HEK293 (cell line): ENCODE measurements at regions not wholly inside any gene's neighbourhood (a gene's known extent, or its start where the extent isn't known, plus 50 kb on each side); places are given as distances from the start of the nearest gene placed in this dataset.

Experiments
- CTCF ChIA-PET: fragments of 350-600 bp; formaldehyde crosslinking; extraction: SDS; loops from one replicate; lab custom pipeline; 2021; ENCODE audit warnings: antibody characterized with exemption; lab: Yijun Ruan, JAX
- POLR2A ChIA-PET: fragments of 300-600 bp; formaldehyde crosslinking; extraction: SDS; loops from one replicate; lab custom pipeline; 2020; ENCODE audit warnings: antibody characterized with exemption, inconsistent platforms; lab: Yijun Ruan, JAX
- H3K27ac ChIP-seq: fragments of 200-500 bp; sonication (Bioruptor generic); 2 replicates; pipeline ENCODE4 v1.5.1; 2014; ENCODE audit warnings: low read depth, low read length, control low read depth, inconsistent platforms; ENCODE audit errors: extremely low read depth
- H3K36me3 ChIP-seq, 2 experiments: fragments of 200-500 bp in 1 of 2; sonication (Bioruptor generic) in 1 of 2; 1 replicate in 1 of 2; 2 replicates in 1 of 2; pipeline ENCODE4 v1.5.1; 2014 to 2017; ENCODE audit warnings: inconsistent platforms in 2 of 2, low read length in 2 of 2; ENCODE audit not compliant: control insufficient read depth in 2 of 2, insufficient read depth in 1 of 2
- H3K4me1 ChIP-seq: fragments of 200-500 bp; sonication (Bioruptor generic); 2 replicates; pipeline ENCODE4 v1.5.1; 2014; ENCODE audit warnings: mild to moderate bottlenecking, low read length, inconsistent platforms; ENCODE audit not compliant: control insufficient read depth, insufficient read depth
- H3K4me3 ChIP-seq: 2 replicates; pipeline ENCODE4 v1.5.1; 2011; ENCODE audit warnings: low read depth, mild to moderate bottlenecking, control low read depth, low read length, moderate library complexity
- H3K9me3 ChIP-seq: fragments of 200-500 bp; sonication (Bioruptor generic); 2 replicates; pipeline ENCODE4 v1.5.1; 2014; ENCODE audit warnings: low read depth, low read length, inconsistent platforms; ENCODE audit not compliant: control insufficient read depth, insufficient read depth
- ATF2 ChIP-seq: fragments of 450-650 bp; formaldehyde crosslinking; IDR thresholded peaks from 2 replicates; pipeline ENCODE4 v1.5.1; 2016; ENCODE audit warnings: missing biosample characterization, missing genetic modification characterization, low read depth
- KLF10 ChIP-seq: fragments of 450-650 bp; IDR thresholded peaks from 2 replicates; pipeline ENCODE4 v1.5.1; 2018; ENCODE audit warnings: missing biosample characterization, mild to moderate bottlenecking, missing genetic modification characterization
- RBAK ChIP-seq: fragments of 450-650 bp; formaldehyde crosslinking; IDR thresholded peaks from 2 replicates; pipeline ENCODE4 v1.5.1; 2016; ENCODE audit warnings: missing biosample characterization, missing genetic modification characterization
- TRIM28 ChIP-seq: IDR thresholded peaks from 2 replicates; pipeline ENCODE4 v1.6.1; 2011; ENCODE audit warnings: low read length, control low read depth, borderline replicate concordance
- ZBTB1 ChIP-seq: fragments of 450-650 bp; formaldehyde crosslinking; IDR thresholded peaks from 2 replicates; pipeline ENCODE4 v1.5.1; 2016; ENCODE audit warnings: missing biosample characterization, missing genetic modification characterization
- ZBTB17 ChIP-seq: fragments of 450-650 bp; formaldehyde crosslinking; IDR thresholded peaks from 2 replicates; pipeline ENCODE4 v1.5.1; 2016; ENCODE audit warnings: missing biosample characterization, missing genetic modification characterization
- ZBTB7A ChIP-seq: fragments of 450-650 bp; formaldehyde crosslinking; IDR thresholded peaks from 2 replicates; pipeline ENCODE4 v1.5.1; 2016; ENCODE audit warnings: low read depth, missing biosample characterization, missing genetic modification characterization
- ZBTB8A ChIP-seq: fragments of 450-650 bp; formaldehyde crosslinking; IDR thresholded peaks from 2 replicates; pipeline ENCODE4 v1.5.1; 2016; ENCODE audit warnings: missing biosample characterization, missing genetic modification characterization
- ZFP69B ChIP-seq: fragments of 450-650 bp; formaldehyde crosslinking; IDR thresholded peaks from 2 replicates; pipeline ENCODE4 v1.5.1; 2016; ENCODE audit warnings: missing biosample characterization, missing genetic modification characterization
- ZNF114 ChIP-seq: fragments of 450-650 bp; formaldehyde crosslinking; IDR thresholded peaks from 2 replicates; pipeline ENCODE4 v1.5.0; 2017; ENCODE audit warnings: missing biosample characterization, missing genetic modification characterization
- ZNF140 ChIP-seq: fragments of 450-650 bp; formaldehyde crosslinking; IDR thresholded peaks from 2 replicates; pipeline ENCODE4 v1.5.1; 2016; ENCODE audit warnings: missing biosample characterization, missing genetic modification characterization
- ZNF26 ChIP-seq: fragments of 450-650 bp; formaldehyde crosslinking; IDR thresholded peaks from 2 replicates; pipeline ENCODE4 v1.5.1; 2016; ENCODE audit warnings: missing biosample characterization, missing genetic modification characterization
- ZNF274 ChIP-seq, 2 experiments: fragments of 200-500 bp in 1 of 2; fragments of 450-650 bp in 1 of 2; sonication (Bioruptor generic) in 1 of 2; formaldehyde crosslinking in 1 of 2; IDR thresholded peaks; 2 replicates each; pipeline versions ENCODE4 v1.5.1 to v1.6.1; 2014 to 2016; ENCODE audit warnings: borderline replicate concordance in 1 of 2, inconsistent platforms in 1 of 2, low read length in 1 of 2, missing biosample characterization in 1 of 2, missing genetic modification characterization in 1 of 2
- ZNF335 ChIP-seq: fragments of 450-650 bp; formaldehyde crosslinking; conservative IDR thresholded peaks from 2 replicates; pipeline ENCODE4 v1.5.1; 2016; ENCODE audit warnings: missing biosample characterization, missing genetic modification characterization
- ZNF362 ChIP-seq: fragments of 450-650 bp; formaldehyde crosslinking; IDR thresholded peaks from 2 replicates; pipeline ENCODE4 v1.5.1; 2016; ENCODE audit warnings: missing biosample characterization, missing genetic modification characterization
- ZNF692 ChIP-seq: fragments of 450-650 bp; formaldehyde crosslinking; IDR thresholded peaks from 2 replicates; pipeline ENCODE4 v1.5.1; 2016; ENCODE audit warnings: missing biosample characterization, missing genetic modification characterization
- ZNF785 ChIP-seq: fragments of 450-650 bp; formaldehyde crosslinking; IDR thresholded peaks from 2 replicates; pipeline ENCODE4 v1.5.1; 2016; ENCODE audit warnings: missing biosample characterization, missing genetic modification characterization

GRCh38 chr11:11016068-11016467, 158.2 kb upstream of the ZBED5 start:
- TF ChIP-seq RBAK (tag by site-specific recombination) (no peak), ZNF140 (tag by site-specific recombination) (no peak), ZBTB7A (tag by site-specific recombination) (no peak), ZNF274 (IDR thresholded peaks at IDR 0.05; ENCODE audit: low read length) (no peak), ZNF274 (tag by site-specific recombination; IDR thresholded peaks at IDR 0.05; ENCODE audit: borderline replicate concordance) (no peak), ZBTB8A (tag by site-specific recombination) (no peak), TRIM28 (0 out of 2 replicates have a peak, but pooled peaks have one; percentile 51)
- TF ChIP-seq, all 188 proteins: peak for 1
- Histone ChIP-seq H3K4me3 (no peak overlapping the region), H3K9me3 (no peaks in the 10 kb centered on the region), H3K36me3 (no peaks in the 10 kb centered on the region), H3K27ac (no peak overlapping the region), H3K4me1 (no peaks in the 10 kb centered on the region)
- ChIA-PET CTCF (interaction anchor here (0.6 to 2.3 kb wide), 7 partner anchors 11 to 771 kb away, joined by 3 to 21 read pairs (median 6); no protein-coding TSS in a partner anchor), POLR2A (interaction anchor here (2.4 kb wide), 1 partner anchor 208 kb away, joined by 10 read pairs; the partner anchor contains the start of gene EIF4G2)

- no peaks in the 10 kb centered on the region for H3K4me1 ChIP-seq
- CTCF ChIA-PET = interaction anchor here (0.6 to 4.4 kb wide), 4 partner anchors 10 to 242 kb away, joined by 3 to 25 read pairs (median 5); no protein-coding TSS in a partner anchor
- no peak overlapping the region for H3K27ac ChIP-seq
- H3K36me3 ChIP-seq = no peaks in the 10 kb centered on the region
- POLR2A ChIA-PET = no interaction called here
- H3K4me3 ChIP-seq = no peak overlapping the region
- TF ChIP-seq KLF10 (tag by site-specific recombination) = no peak
- no peak for TF ChIP-seq ZNF362
- no peak for TF ChIP-seq ZNF26
- no peak for TF ChIP-seq ZBTB1 (tag by site-specific recombination)
- H3K9me3 ChIP-seq = no peaks in the 10 kb centered on the region
These were observed 153.8 kb upstream of the ZBED5 start for GRCh38 chr11:11011617-11012016.

- ChIA-PET CTCF (interaction anchor here (0.6 to 4.4 kb wide), 10 partner anchors 8 to 240 kb away, joined by 3 to 25 read pairs (median 4); no protein-coding TSS in a partner anchor), POLR2A (interaction anchor here (0.6 to 0.8 kb wide), 2 partner anchors 202 to 217 kb away, joined by 3 to 5 read pairs; partner anchors contain the start of gene EIF4G2)
- H3K4me3 ChIP-seq = no peak overlapping the region
- H3K27ac ChIP-seq = no peak overlapping the region
- no peaks in the 10 kb centered on the region for H3K4me1 ChIP-seq
- H3K9me3 ChIP-seq = no peaks in the 10 kb centered on the region
- TF ChIP-seq ZNF692 (tag by site-specific recombination) (peak; percentile 59; the same call in 1 of the 2 replicates), ZNF114 (no peak), ZNF335 (peak; percentile 31; the same call in 1 of the 2 replicates), ZBTB17 (tag by site-specific recombination) (0 out of 2 replicates have a peak, but pooled peaks have one; percentile 37), ZFP69B (tag by site-specific recombination) (peak; percentile 60; the same call in 1 of the 2 replicates), ATF2 (tag by site-specific recombination) (no peak), ZNF785 (tag by site-specific recombination) (no peak)
- no peaks in the 10 kb centered on the region for H3K36me3 ChIP-seq
These were observed 152.8 kb upstream of the ZBED5 start for GRCh38 chr11:11010624-11011127.
